CD4-positive, alpha-beta T cell treated with Interleukin-1 beta for 1 hour (primary cell): ENCODE measurements at regions not wholly inside any gene's neighbourhood (a gene's known extent, or its start where the extent isn't known, plus 50 kb on each side); places are given as distances from the start of the nearest gene placed in this dataset.
A peak's percentile ranks its signal among the peaks of the same experiment; 100 is the strongest.

Experiments used
- DNase-seq, 2 donors: peaks; one replicate each; pipeline ENCODE4 v3.0.0-alpha.2; 2020 to 2022

- no peak for DNase-seq
Observed at GRCh38 chr3:135878501-135878900, 87.0 kb upstream of the PPP2R3A start.

- no peak for DNase-seq
Observed at GRCh38 chr3:135885885-135886284, 79.6 kb upstream of the PPP2R3A start.

GRCh38 chr3:135887220-135887619, 78.3 kb upstream of the PPP2R3A start:
- DNase-seq = no peak

GRCh38 chr3:135889443-135889842, 76.1 kb upstream of the PPP2R3A start:
- DNase-seq = no peak

- DNase-seq = no peak
Observed at GRCh38 chr3:135891121-135891520, 74.4 kb upstream of the PPP2R3A start.

- DNase-seq = peak; percentile 1 to 22
Observed at GRCh38 chr3:135895106-135895733, 70.3 kb upstream of the PPP2R3A start.

GRCh38 chr3:135895734-135896121, 69.8 kb upstream of the PPP2R3A start:
- no peak for DNase-seq

GRCh38 chr3:135896613-135897012, 68.9 kb upstream of the PPP2R3A start:
- DNase-seq = no peak

GRCh38 chr3:135897715-135898114, 67.8 kb upstream of the PPP2R3A start:
- no peak for DNase-seq

GRCh38 chr3:135898774-135899173, 66.8 kb upstream of the PPP2R3A start:
- DNase-seq = no peak

- DNase-seq = no peak
Observed at GRCh38 chr3:135905058-135905724, 60.3 kb upstream of the PPP2R3A start.

GRCh38 chr3:135907422-135908165, 57.9 kb upstream of the PPP2R3A start:
- DNase-seq = no peak

GRCh38 chr3:135908225-135908624, 57.3 kb upstream of the PPP2R3A start:
- no peak for DNase-seq

GRCh38 chr3:135908737-135909136, 56.8 kb upstream of the PPP2R3A start:
- DNase-seq = no peak

GRCh38 chr3:135911110-135911509, 54.4 kb upstream of the PPP2R3A start:
- DNase-seq = no peak

GRCh38 chr3:135915206-135915605, 50.3 kb upstream of the PPP2R3A start:
- no peak for DNase-seq
